ENCODE measurements at regions not wholly inside any gene's neighbourhood (a gene's known extent, or its start where the extent isn't known, plus 50 kb on each side); places are given as distances from the start of the nearest gene placed in this dataset.

- H3K27ac Mint-ChIP-seq = no peak overlapping the region
- ChIA-PET POLR2A (no interaction called here), CTCF (no interaction called here)
- H3K36me3 Mint-ChIP-seq (ENCODE audit: low read depth) = no peaks in the 10 kb centered on the region
- TF ChIP-seq CTCF (IDR thresholded peaks at IDR 0.05) = no peak
- ATAC-seq = no peak
- no peaks in the 10 kb centered on the region for H3K4me1 Mint-ChIP-seq (ENCODE audit: low read depth)
- intact Hi-C loops (cut with micrococcal nuclease) = no loop called here
- H3K9me3 Mint-ChIP-seq = no peaks in the 10 kb centered on the region
- H3K27me3 Mint-ChIP-seq = no peaks in the 10 kb centered on the region
- DNase-seq = no peak
- H3K4me3 Mint-ChIP-seq = no peak overlapping the region
Measured at GRCh38 chr6:92806254-92806653, 613.1 kb downstream of the EPHA7 start.

DNA sequence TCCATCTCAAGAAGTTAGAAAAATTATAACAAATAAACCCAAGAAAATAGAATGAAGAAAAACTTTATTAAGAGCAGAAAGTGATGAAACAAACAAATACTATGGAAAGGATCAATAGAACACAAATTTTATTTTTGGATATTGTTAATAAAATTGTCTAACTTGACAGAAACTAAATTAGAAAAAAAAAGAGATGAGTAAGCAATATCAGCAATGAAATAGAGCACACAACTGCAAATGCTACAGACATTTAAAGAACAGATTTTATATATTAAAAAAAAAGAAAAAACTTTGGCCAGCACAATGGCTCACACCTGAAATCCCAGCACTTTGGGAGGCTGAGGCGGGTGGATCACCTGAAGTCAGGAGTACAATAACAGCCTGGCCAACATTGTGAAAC lies 628.0 kb downstream of the EPHA7 start:
- H3K4me3 Mint-ChIP-seq = no peak overlapping the region
- POLR2A ChIA-PET = no interaction called here
- peaks cover 6% of the 10 kb centered on the region for H3K9me3 Mint-ChIP-seq
- no peaks in the 10 kb centered on the region for H3K4me1 Mint-ChIP-seq (ENCODE audit: low read depth)
- CTCF ChIA-PET = no interaction called here
- intact Hi-C loops (cut with micrococcal nuclease) = no loop called here
- H3K27ac Mint-ChIP-seq = no peak overlapping the region
- TF ChIP-seq CTCF (IDR thresholded peaks at IDR 0.05) = no peak
- no peaks in the 10 kb centered on the region for H3K36me3 Mint-ChIP-seq (ENCODE audit: low read depth)
- no peak for DNase-seq
- H3K27me3 Mint-ChIP-seq = no peaks in the 10 kb centered on the region
- no peak for ATAC-seq

GRCh38 chr6:92790381-92790780 lies 629.0 kb downstream of the EPHA7 start:
- TF ChIP-seq CTCF (IDR thresholded peaks at IDR 0.05) = no peak
- H3K4me1 Mint-ChIP-seq (ENCODE audit: low read depth) = no peaks in the 10 kb centered on the region
- H3K27ac Mint-ChIP-seq = no peak overlapping the region
- no peaks in the 10 kb centered on the region for H3K36me3 Mint-ChIP-seq (ENCODE audit: low read depth)
- DNase-seq (no peak), ATAC-seq (no peak)
- no peaks in the 10 kb centered on the region for H3K27me3 Mint-ChIP-seq
- H3K4me3 Mint-ChIP-seq = no peak overlapping the region
- CTCF ChIA-PET = no interaction called here
- POLR2A ChIA-PET = no interaction called here
- intact Hi-C loops (cut with micrococcal nuclease) = no loop called here
- H3K9me3 Mint-ChIP-seq = peaks cover 6% of the 10 kb centered on the region

DNA sequence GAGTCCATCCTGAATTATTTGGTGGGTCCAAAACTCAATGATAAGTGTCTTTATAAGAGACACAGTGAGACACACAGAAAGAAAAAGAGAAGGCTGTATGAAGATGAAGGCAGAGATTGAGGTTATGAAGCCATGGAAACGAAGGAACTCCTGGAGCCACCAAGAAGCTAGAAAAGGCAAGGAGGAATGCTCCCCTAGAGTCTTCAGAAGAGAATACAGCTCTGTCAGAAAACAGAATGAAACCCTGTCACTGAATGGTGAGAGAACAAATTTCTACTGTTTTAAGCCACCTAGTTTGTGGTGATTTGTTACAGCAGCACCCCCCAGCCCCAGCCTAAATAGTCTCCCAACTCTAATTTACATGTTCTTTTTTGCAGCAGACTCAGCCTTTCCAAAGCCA lies 635.1 kb downstream of the EPHA7 start:
- no peak for TF ChIP-seq CTCF (IDR thresholded peaks at IDR 0.05)
- H3K27me3 Mint-ChIP-seq = no peaks in the 10 kb centered on the region
- H3K4me1 Mint-ChIP-seq (ENCODE audit: low read depth) = no peaks in the 10 kb centered on the region
- DNase-seq = no peak
- ChIA-PET POLR2A (no interaction called here), CTCF (no interaction called here)
- no peak overlapping the region for H3K4me3 Mint-ChIP-seq
- H3K27ac Mint-ChIP-seq = no peak overlapping the region
- peaks cover 6% of the 10 kb centered on the region for H3K9me3 Mint-ChIP-seq
- intact Hi-C loops (cut with micrococcal nuclease) = no loop called here
- ATAC-seq = no peak
- H3K36me3 Mint-ChIP-seq (ENCODE audit: low read depth) = no peaks in the 10 kb centered on the region

GRCh38 chr6:92779746-92780145 lies 639.6 kb downstream of the EPHA7 start:
- CTCF ChIA-PET = no interaction called here
- H3K36me3 Mint-ChIP-seq (ENCODE audit: low read depth) = no peaks in the 10 kb centered on the region
- no peak overlapping the region for H3K27ac Mint-ChIP-seq
- H3K4me3 Mint-ChIP-seq = no peak overlapping the region
- ATAC-seq = no peak
- intact Hi-C loops (cut with micrococcal nuclease) = no loop called here
- H3K4me1 Mint-ChIP-seq (ENCODE audit: low read depth) = no peaks in the 10 kb centered on the region
- H3K27me3 Mint-ChIP-seq = no peaks in the 10 kb centered on the region
- TF ChIP-seq CTCF (IDR thresholded peaks at IDR 0.05) = no peak
- H3K9me3 Mint-ChIP-seq = peaks cover 4% of the 10 kb centered on the region
- DNase-seq = no peak
- POLR2A ChIA-PET = no interaction called here

All from activated CD8-positive, alpha-beta T cell treated with anti-CD3 and anti-CD28 coated beads for 36 hours (primary cell).